ENCODE measurements at regions not wholly inside any gene's neighbourhood (a gene's known extent, or its start where the extent isn't known, plus 50 kb on each side); places are given as distances from the start of the nearest gene placed in this dataset.

DNA sequence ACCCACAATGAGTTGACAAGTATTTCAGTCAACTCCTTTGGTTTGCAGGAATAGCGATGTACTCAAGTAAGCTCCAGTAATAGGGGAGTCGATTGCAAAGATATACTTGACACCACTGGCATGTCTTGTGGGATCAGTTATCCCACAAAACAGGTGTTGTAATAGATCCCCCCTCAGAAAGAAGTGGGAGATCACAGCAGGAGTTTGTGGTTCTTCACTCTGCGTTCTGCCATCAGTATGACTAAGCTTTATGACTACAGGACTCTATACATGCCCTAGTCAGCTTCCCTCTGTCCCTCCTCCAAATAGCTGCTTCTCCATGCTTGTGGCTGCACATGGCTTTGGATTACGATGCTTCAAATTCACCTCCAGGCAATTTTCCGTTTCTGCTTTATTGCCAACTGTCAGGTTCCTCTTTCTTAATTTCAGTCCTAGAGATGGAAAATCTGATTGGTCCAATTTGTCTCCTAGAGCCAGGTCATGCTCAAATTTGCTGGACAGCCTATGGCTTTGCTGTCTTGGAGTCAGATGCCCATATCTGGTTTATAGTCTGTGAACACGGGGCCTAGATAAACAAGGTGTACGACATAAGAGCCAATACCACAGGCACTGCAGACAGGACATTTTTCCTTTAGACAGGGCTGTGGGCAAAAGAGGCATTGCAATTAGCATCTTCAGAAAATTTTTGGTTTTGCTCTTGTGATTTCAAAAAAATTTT is 221.7 kb downstream of the PAX3 start:
- intact Hi-C loops (cut with micrococcal nuclease) (no loop called here), in situ Hi-C loops (cut with MboI; ENCODE audit: low sequenced_read_pairs) (no loop called here), dilution Hi-C loops (cut with HindIII; ENCODE audit: low sequenced_read_pairs, unreplicated experiment) (no loop called here)
- Histone ChIP-seq H3K27ac (ENCODE audit: insufficient read depth, low read length) (no peak overlapping the region), H3K36me3 (ENCODE audit: control insufficient read depth, insufficient read depth, low read length) (no peaks in the 10 kb centered on the region), H3K9ac (ENCODE audit: low read depth, low read length) (no peak overlapping the region), H2BK5ac (ENCODE audit: low read depth, low read length, poor library complexity, severe bottlenecking) (no peak overlapping the region), H2AK9ac (replicated peaks; ENCODE audit: low read depth, low read length, poor library complexity) (no peak overlapping the region), H2BK15ac (ENCODE audit: low read depth, low read length) (no peak overlapping the region), H4K8ac (ENCODE audit: low read depth in 2 of 2, low read length in 2 of 2) (no peak overlapping the region), H2AFZ (replicated peaks; ENCODE audit: low read length, poor library complexity) (no peak overlapping the region), H3K9me1 (ENCODE audit: insufficient read depth, low read length) (no peaks in the 10 kb centered on the region), H3K4me2 (ENCODE audit: low read depth, low read length) (no peak overlapping the region), H3K27me3 (ENCODE audit: control insufficient read depth, insufficient read depth, low read length) (no peaks in the 10 kb centered on the region), H3K56ac (ENCODE audit: extremely low read depth, insufficient read depth, low read length) (no peak overlapping the region), H3K4me3 (ENCODE audit: insufficient read depth, low read depth, low read length) (no peak overlapping the region), H3K23ac (ENCODE audit: low read depth, low read length) (no peak overlapping the region), H4K5ac (ENCODE audit: low read depth, low read length) (no peak overlapping the region), H3K9me3 (ENCODE audit: control insufficient read depth, insufficient read depth, low read length) (no peaks in the 10 kb centered on the region), H3K79me1 (ENCODE audit: low read depth in 1 of 2, low read length in 2 of 2) (no peaks in the 10 kb centered on the region), H4K20me1 (ENCODE audit: insufficient read depth, low read length) (no peaks in the 10 kb centered on the region), H3K4ac (ENCODE audit: low read depth, low read length) (no peak overlapping the region), H2BK20ac (ENCODE audit: low read depth, low read length) (no peak overlapping the region), H4K91ac (ENCODE audit: insufficient read depth, low read depth, low read length) (no peak overlapping the region), H3K4me1 (ENCODE audit: control insufficient read depth, insufficient read depth, low read length) (no peaks in the 10 kb centered on the region), H2BK120ac (ENCODE audit: low read depth, low read length) (no peak overlapping the region), H3K18ac (ENCODE audit: low read depth, low read length) (no peak overlapping the region), H3K14ac (replicated peaks; ENCODE audit: low read depth, low read length) (no peak overlapping the region), H2AK5ac (ENCODE audit: low read depth, low read length) (no peak overlapping the region)
- TF ChIP-seq NFE2L2 (IDR thresholded peaks at IDR 0.05; ENCODE audit: low read depth, low read length) = no peak
- TF ChIP-seq CEBPB (IDR thresholded peaks at IDR 0.05; ENCODE audit: low read depth, low read length) = no peak
- no peak for TF ChIP-seq POLR2A (IDR thresholded peaks at IDR 0.05; ENCODE audit: low read depth, low read length)
- no peak for TF ChIP-seq MAFK (IDR thresholded peaks at IDR 0.05; ENCODE audit: low read depth, low read length)
- TF ChIP-seq CHD1 (IDR thresholded peaks at IDR 0.05; ENCODE audit: low read depth, low read length) = no peak
- TF ChIP-seq, protein P1, sequence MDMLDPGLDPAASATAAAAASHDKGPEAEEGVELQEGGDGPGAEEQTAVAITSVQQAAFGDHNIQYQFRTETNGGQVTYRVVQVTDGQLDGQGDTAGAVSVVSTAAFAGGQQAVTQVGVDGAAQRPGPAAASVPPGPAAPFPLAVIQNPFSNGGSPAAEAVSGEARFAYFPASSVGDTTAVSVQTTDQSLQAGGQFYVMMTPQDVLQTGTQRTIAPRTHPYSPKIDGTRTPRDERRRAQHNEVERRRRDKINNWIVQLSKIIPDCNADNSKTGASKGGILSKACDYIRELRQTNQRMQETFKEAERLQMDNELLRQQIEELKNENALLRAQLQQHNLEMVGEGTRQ (IDR thresholded peaks at IDR 0.05; ENCODE audit: low read depth, low read length) = no peak
- TF ChIP-seq MAZ (IDR thresholded peaks at IDR 0.05; ENCODE audit: borderline replicate concordance, low read depth, low read length) = no peak
- ChIA-PET CTCF (no interaction called here), POLR2A (ENCODE audit: unreplicated experiment) (no interaction called here)
- BruUV-seq (replicated peaks) = no TSS peak
- DNase-seq (no peak), ATAC-seq (ENCODE audit: low read depth) (no peak)
- WGBS, 2 experiments (ENCODE audit: extremely low coverage in 2 of 2, insufficient read length in 1 of 2) = no CpG with 5 or more reads among the region's 7 CpGs
